ENCODE measurements at regions not wholly inside any gene's neighbourhood (a gene's known extent, or its start where the extent isn't known, plus 50 kb on each side); places are given as distances from the start of the nearest gene placed in this dataset.

- no peak for FAIRE-seq
- DNase-seq (ENCODE audit: insufficient read length, low spot score), result peak; percentile 10
Measured at GRCh38 chr3:28726840-28727239, 378.2 kb upstream of the AZI2 start.

DNA sequence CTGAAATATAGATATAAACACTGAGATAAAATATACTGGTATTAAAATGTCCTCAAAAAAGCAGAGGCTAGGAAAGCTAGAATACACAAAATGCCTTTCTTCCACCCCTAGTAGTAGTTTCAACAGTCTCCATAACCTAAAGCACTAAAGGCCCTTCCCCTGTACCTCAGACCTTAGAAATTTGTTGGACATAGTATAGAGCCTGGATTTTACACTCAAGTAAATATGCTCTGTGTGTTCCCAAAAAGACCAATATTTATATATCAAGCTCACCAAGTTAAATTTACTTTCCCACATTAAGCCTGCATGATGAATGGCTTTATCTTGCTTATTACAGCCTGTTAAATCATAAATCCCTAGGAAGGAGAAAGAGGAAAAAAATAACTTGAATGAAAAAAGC is 378.7 kb upstream of the AZI2 start:
- DNase-seq (ENCODE audit: insufficient read length, low spot score) (no peak), FAIRE-seq (no peak)

- no peak for DNase-seq (ENCODE audit: insufficient read length, low spot score)
- no peak for FAIRE-seq
Measured at GRCh38 chr3:28738425-28738824, 389.8 kb upstream of the AZI2 start.

- FAIRE-seq (no peak), DNase-seq (ENCODE audit: insufficient read length, low spot score) (no peak)
Measured at GRCh38 chr3:28739647-28740046, 391.0 kb upstream of the AZI2 start.

- DNase-seq (ENCODE audit: insufficient read length, low spot score) (no peak), FAIRE-seq (no peak)
Measured at GRCh38 chr3:28743271-28743670, 394.6 kb upstream of the AZI2 start.

- no peak for FAIRE-seq
- DNase-seq (ENCODE audit: insufficient read length, low spot score), result no peak
Measured at GRCh38 chr3:28743831-28744230, 395.2 kb upstream of the AZI2 start.

GRCh38 chr3:28745436-28745835 is 396.8 kb upstream of the AZI2 start:
- no peak for FAIRE-seq
- DNase-seq (ENCODE audit: insufficient read length, low spot score), result peak; percentile 5

GRCh38 chr3:28745916-28746617 is 397.4 kb upstream of the AZI2 start:
- DNase-seq (ENCODE audit: insufficient read length, low spot score), result no peak
- no peak for FAIRE-seq

GRCh38 chr3:28746990-28747389 is 398.4 kb upstream of the AZI2 start:
- FAIRE-seq, result no peak

DNA sequence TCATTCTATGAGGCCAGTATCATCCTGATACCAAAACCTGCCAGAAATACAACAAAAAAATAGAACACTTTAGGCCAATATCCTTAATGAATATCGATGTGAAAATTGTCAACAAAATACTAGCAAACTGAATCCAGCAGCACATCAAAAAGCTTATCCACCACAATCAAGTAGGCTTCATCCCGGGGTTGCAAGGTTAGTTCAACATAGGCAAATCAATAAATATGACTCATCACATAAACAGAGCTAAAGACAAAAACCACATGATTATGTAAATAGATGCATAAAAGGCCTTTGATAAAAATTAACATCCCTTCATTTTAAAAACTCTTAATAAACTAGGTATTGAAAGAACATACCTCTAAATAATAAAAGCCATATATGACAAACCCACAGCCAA is 403.2 kb upstream of the AZI2 start:
- no peak for DNase-seq (ENCODE audit: insufficient read length, low spot score)
- no peak for FAIRE-seq

More at GRCh38 chr3:28746990-28747389, 398.4 kb upstream of the AZI2 start:
- DNase-seq (ENCODE audit: insufficient read length, low spot score), result no peak

- FAIRE-seq, result no peak
Measured at GRCh38 chr3:28752290-28752689, 403.7 kb upstream of the AZI2 start.

DNA sequence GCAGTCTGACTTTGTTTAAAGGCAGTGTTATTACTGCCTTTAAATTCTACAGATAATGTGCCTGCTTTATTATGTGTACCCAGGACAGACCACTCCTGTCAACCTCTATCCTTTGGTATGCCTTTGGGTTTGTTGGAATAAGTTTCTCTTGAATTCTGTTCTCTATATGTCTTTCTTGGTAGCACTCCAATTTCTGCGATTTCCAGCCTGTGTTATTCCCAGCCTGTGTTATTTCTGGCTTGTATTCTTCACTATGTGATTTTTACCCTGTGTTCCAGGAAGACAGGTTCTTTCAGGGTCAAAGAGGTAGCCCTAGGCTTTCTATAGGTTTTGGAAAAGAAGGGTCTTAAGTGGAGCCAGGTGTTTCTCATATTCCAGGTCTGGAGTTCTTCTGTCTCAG is 407.4 kb upstream of the AZI2 start:
- no peak for FAIRE-seq
- DNase-seq (ENCODE audit: insufficient read length, low spot score), result no peak

More at GRCh38 chr3:28752290-28752689, 403.7 kb upstream of the AZI2 start:
- DNase-seq (ENCODE audit: insufficient read length, low spot score), result no peak

- no peak for FAIRE-seq
Measured at GRCh38 chr3:28758115-28758514, 409.5 kb upstream of the AZI2 start.

GRCh38 chr3:28761375-28761774 is 412.8 kb upstream of the AZI2 start:
- DNase-seq (ENCODE audit: insufficient read length, low spot score), result no peak
- no peak for FAIRE-seq

More at GRCh38 chr3:28758115-28758514, 409.5 kb upstream of the AZI2 start:
- DNase-seq (ENCODE audit: insufficient read length, low spot score), result no peak

DNA sequence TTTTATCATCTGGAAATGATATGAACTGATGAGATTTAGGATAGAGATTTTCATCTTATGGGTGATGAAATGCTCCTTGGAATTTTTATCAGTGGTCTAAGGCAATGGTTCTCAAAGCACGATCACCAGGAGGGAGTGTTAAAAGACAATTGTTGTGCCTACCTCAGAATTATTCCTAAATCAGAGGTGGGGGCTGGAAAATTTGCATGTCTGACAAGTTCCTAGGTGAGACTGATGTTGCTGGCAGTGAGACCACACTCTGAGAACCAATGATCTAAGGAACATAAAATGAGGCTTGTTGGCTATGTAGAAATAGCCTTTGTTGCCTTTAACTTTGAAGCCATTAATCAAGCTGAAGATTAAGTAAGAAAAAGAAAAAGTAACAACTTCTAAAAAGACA is 416.6 kb upstream of the AZI2 start:
- no peak for DNase-seq (ENCODE audit: insufficient read length, low spot score)

GRCh38 chr3:28768439-28768838 is 419.8 kb upstream of the AZI2 start:
- no peak for DNase-seq (ENCODE audit: insufficient read length, low spot score)
- no peak for FAIRE-seq

More for the DNA sequence above, 416.6 kb upstream of the AZI2 start:
- FAIRE-seq, result no peak

- FAIRE-seq, result no peak
Measured at GRCh38 chr3:28777806-28778475, 429.3 kb upstream of the AZI2 start.

GRCh38 chr3:28780480-28780879 is 431.9 kb upstream of the AZI2 start:
- no peak for FAIRE-seq

More at GRCh38 chr3:28777806-28778475, 429.3 kb upstream of the AZI2 start:
- DNase-seq (ENCODE audit: insufficient read length, low spot score), result no peak

DNA sequence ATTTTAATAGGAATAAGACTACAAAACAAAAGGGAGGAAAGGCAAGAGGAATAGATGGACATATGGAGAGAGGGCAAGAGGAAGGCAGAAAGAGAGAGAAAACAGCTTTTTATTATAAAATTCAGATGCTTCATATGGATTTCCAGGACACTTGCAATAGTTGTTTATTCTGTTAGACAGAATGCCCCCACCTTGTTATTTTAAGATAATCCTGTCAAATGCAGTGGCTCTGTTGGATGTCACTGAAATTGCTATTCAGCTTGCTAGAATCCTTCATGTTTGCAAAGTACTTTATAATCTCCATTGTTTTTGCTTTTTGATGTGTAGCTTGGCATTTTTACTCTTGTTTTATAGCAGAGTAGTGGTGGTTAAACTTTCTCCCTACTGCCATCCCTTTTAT is 432.4 kb upstream of the AZI2 start:
- DNase-seq (ENCODE audit: insufficient read length, low spot score), result no peak
- no peak for FAIRE-seq

More at GRCh38 chr3:28780480-28780879, 431.9 kb upstream of the AZI2 start:
- no peak for DNase-seq (ENCODE audit: insufficient read length, low spot score)

GRCh38 chr3:28786446-28786845 is 437.8 kb upstream of the AZI2 start:
- DNase-seq (ENCODE audit: insufficient read length, low spot score) (no peak), FAIRE-seq (no peak)

DNA sequence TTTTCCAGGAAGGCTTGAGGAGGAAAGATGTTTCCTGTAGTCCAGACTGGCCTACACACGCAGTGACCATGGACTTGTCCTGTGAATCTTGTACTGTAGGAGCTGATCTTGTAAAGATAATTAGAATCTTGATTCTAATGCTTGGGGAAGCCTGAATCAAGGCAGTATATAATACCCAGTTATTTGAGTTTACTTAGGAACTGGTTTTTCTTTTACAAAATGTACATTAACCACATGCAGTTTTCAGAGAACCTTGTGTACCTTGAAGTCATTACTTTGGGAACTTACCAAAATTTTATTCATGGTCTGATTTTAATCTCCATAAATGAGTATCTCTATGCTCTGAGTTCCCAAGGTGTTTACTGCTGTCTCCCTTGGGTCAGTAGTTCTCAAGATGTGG is 439.9 kb upstream of the AZI2 start:
- DNase-seq (ENCODE audit: insufficient read length, low spot score), result no peak
- no peak for FAIRE-seq

DNA sequence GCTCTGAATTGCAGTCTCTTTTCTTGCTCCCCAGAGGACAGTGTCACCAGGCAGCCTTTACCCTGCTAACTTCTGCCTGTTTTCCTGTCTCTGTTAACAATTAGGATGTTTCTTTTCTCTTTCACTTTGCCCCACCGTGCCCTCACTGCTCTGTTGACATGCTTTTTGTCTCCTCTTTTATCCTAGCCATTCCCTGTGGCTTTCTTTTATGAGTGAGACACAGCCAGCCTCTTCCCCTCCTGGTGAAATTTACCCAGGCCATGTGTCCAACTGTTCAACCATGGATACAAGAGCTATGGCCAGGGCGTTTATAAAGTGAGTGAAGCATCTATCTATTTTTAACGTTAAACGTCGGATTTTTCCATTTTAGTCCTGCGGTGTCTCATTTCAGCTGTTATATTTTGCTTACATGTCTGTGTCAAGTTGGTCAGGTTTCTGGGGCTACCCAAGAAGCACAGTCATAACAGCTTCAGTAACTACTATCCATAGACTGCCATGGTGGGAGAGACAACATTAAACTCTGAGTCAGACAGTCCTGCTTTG is 443.2 kb upstream of the AZI2 start:
- DNase-seq (ENCODE audit: insufficient read length, low spot score), result no peak
- no peak for FAIRE-seq
